GM03348 (cell line): ENCODE measurements at regions not wholly inside any gene's neighbourhood (a gene's known extent, or its start where the extent isn't known, plus 50 kb on each side); places are given as distances from the start of the nearest gene placed in this dataset.

Experiments
- DNase-seq: peaks from one replicate; pipeline ENCODE4 v3.0.0; 2012; ENCODE audit warnings: low spot score

GRCh38 chr6:134708079-134708478 lies 241.8 kb downstream of the ALDH8A1 start:
- no peak for DNase-seq

GRCh38 chr6:134707342-134708031 lies 242.4 kb downstream of the ALDH8A1 start:
- no peak for DNase-seq

GRCh38 chr6:134706806-134707205 lies 243.1 kb downstream of the ALDH8A1 start:
- no peak for DNase-seq

- DNase-seq: no peak
These were observed 243.7 kb downstream of the ALDH8A1 start for GRCh38 chr6:134706153-134706552.

GRCh38 chr6:134703206-134703605 lies 246.7 kb downstream of the ALDH8A1 start:
- DNase-seq: no peak

- no peak for DNase-seq
These were observed 247.6 kb downstream of the ALDH8A1 start for GRCh38 chr6:134702279-134702678.

- no peak for DNase-seq
These were observed 248.6 kb downstream of the ALDH8A1 start for GRCh38 chr6:134701301-134701700.

GRCh38 chr6:134698228-134698627 lies 251.7 kb downstream of the ALDH8A1 start:
- DNase-seq: no peak

GRCh38 chr6:134692008-134692407 lies 257.9 kb downstream of the ALDH8A1 start:
- no peak for DNase-seq

GRCh38 chr6:134691180-134691579 lies 258.7 kb downstream of the ALDH8A1 start:
- no peak for DNase-seq

GRCh38 chr6:134690048-134690447 lies 259.9 kb downstream of the ALDH8A1 start:
- DNase-seq: no peak

GRCh38 chr6:134689641-134690040 lies 260.3 kb downstream of the ALDH8A1 start:
- no peak for DNase-seq

- no peak for DNase-seq
These were observed 260.7 kb downstream of the ALDH8A1 start for GRCh38 chr6:134689177-134689576.

GRCh38 chr6:134686071-134686470 lies 263.8 kb downstream of the ALDH8A1 start:
- DNase-seq: peak; percentile 7

GRCh38 chr6:134684423-134684795 lies 265.5 kb downstream of the ALDH8A1 start:
- DNase-seq: no peak

- peak; percentile 24 for DNase-seq
These were observed 266.0 kb downstream of the ALDH8A1 start for GRCh38 chr6:134683783-134684422.

GRCh38 chr6:134680433-134680832 lies 269.5 kb downstream of the ALDH8A1 start:
- DNase-seq: no peak

GRCh38 chr6:134680021-134680420 lies 269.9 kb downstream of the ALDH8A1 start:
- no peak for DNase-seq

- DNase-seq: no peak
These were observed 271.4 kb downstream of the ALDH8A1 start for GRCh38 chr6:134678436-134678889.

- no peak for DNase-seq
These were observed 273.3 kb downstream of the ALDH8A1 start for GRCh38 chr6:134676307-134677281.

- no peak for DNase-seq
These were observed 274.5 kb downstream of the ALDH8A1 start for GRCh38 chr6:134675110-134676054.
